ENCODE measurements at regions not wholly inside any gene's neighbourhood (a gene's known extent, or its start where the extent isn't known, plus 50 kb on each side); places are given as distances from the start of the nearest gene placed in this dataset.

DNA sequence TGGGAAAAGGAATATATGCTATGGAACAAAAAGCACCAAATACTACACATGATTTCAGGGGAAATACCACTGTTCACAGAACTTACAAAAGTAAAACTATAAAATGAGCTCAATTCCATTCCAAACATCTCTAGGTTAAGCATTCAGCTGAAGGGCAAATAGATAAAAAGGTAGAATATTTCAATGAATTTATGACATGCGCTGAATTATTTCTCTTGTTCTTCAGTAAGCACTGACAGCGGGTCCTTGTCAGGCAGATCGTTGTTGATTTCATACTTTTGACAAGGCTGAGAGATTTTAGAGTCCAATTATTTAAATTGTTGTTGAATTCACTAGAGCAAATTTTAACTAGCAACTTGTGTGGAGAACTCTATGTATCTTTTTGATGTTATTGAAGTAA lies 449.6 kb downstream of the GUCY1A2 start:
- TF ChIP-seq, protein P1, sequence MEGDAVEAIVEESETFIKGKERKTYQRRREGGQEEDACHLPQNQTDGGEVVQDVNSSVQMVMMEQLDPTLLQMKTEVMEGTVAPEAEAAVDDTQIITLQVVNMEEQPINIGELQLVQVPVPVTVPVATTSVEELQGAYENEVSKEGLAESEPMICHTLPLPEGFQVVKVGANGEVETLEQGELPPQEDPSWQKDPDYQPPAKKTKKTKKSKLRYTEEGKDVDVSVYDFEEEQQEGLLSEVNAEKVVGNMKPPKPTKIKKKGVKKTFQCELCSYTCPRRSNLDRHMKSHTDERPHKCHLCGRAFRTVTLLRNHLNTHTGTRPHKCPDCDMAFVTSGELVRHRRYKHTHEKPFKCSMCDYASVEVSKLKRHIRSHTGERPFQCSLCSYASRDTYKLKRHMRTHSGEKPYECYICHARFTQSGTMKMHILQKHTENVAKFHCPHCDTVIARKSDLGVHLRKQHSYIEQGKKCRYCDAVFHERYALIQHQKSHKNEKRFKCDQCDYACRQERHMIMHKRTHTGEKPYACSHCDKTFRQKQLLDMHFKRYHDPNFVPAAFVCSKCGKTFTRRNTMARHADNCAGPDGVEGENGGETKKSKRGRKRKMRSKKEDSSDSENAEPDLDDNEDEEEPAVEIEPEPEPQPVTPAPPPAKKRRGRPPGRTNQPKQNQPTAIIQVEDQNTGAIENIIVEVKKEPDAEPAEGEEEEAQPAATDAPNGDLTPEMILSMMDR (conservative IDR thresholded peaks at IDR 0.05), result no peak
- no peak for TF ChIP-seq ZFX (IDR thresholded peaks at IDR 0.05)
